ENCODE measurements at regions not wholly inside any gene's neighbourhood (a gene's known extent, or its start where the extent isn't known, plus 50 kb on each side); places are given as distances from the start of the nearest gene placed in this dataset.
"Not testable (repeated sequence)": the region's sequence is repeated elsewhere in the genome, so short reads cannot be mapped to it uniquely, and the experiment has no call there.

GRCh38 chr6:115618256-115618655 is 442.4 kb downstream of the FRK start:
- no peak for DNase-seq

- DNase-seq = no peak
These were observed 443.7 kb downstream of the FRK start for GRCh38 chr6:115617031-115617430.

- no peak for DNase-seq
These were observed 447.2 kb downstream of the FRK start for GRCh38 chr6:115613488-115613887.

GRCh38 chr6:115612796-115613479 is 447.8 kb downstream of the FRK start:
- DNase-seq = no peak

GRCh38 chr6:115612216-115612615 is 448.5 kb downstream of the FRK start:
- DNase-seq = no peak

- DNase-seq = no peak
These were observed 450.0 kb downstream of the FRK start for GRCh38 chr6:115610696-115611095.

GRCh38 chr6:115609111-115609510 is 451.6 kb downstream of the FRK start:
- DNase-seq = no peak

GRCh38 chr6:115602466-115602865 is 458.2 kb downstream of the FRK start:
- no peak for DNase-seq

GRCh38 chr6:115601509-115601908 is 459.2 kb downstream of the FRK start:
- DNase-seq = no peak

GRCh38 chr6:115601064-115601463 is 459.6 kb downstream of the FRK start:
- no peak for DNase-seq

GRCh38 chr6:115594891-115595290 is 465.8 kb downstream of the FRK start:
- no peak for DNase-seq

GRCh38 chr6:115592025-115592424 is 468.7 kb downstream of the FRK start:
- DNase-seq = no peak

- not testable (repeated sequence) for DNase-seq
These were observed 471.6 kb downstream of the FRK start for GRCh38 chr6:115589072-115589471.

GRCh38 chr6:115583290-115583689 is 477.4 kb downstream of the FRK start:
- DNase-seq = no peak

GRCh38 chr6:115582386-115582785 is 478.3 kb downstream of the FRK start:
- DNase-seq = no peak

GRCh38 chr6:115579565-115579964 is 481.1 kb downstream of the FRK start:
- DNase-seq = not testable (repeated sequence)

- no peak for DNase-seq
These were observed 483.4 kb downstream of the FRK start for GRCh38 chr6:115577270-115577669.

- no peak for DNase-seq
These were observed 485.4 kb downstream of the FRK start for GRCh38 chr6:115575285-115575684.

GRCh38 chr6:115573861-115574260 is 486.8 kb downstream of the FRK start:
- DNase-seq = no peak

GRCh38 chr6:115570331-115570730 is 490.4 kb downstream of the FRK start:
- no peak for DNase-seq

- no peak for DNase-seq
These were observed 506.6 kb downstream of the FRK start for GRCh38 chr6:115554060-115554459.

GRCh38 chr6:115551527-115551926 is 509.2 kb downstream of the FRK start:
- no peak for DNase-seq

GRCh38 chr6:115545672-115545986 is 515.1 kb downstream of the FRK start:
- DNase-seq = no peak

GRCh38 chr6:115544765-115545671 is 515.7 kb downstream of the FRK start:
- DNase-seq = no peak

All from DMS53 (cell line).